H9 (cell line): ENCODE measurements at regions not wholly inside any gene's neighbourhood (a gene's known extent, or its start where the extent isn't known, plus 50 kb on each side); places are given as distances from the start of the nearest gene placed in this dataset.

ENCODE experiments used
- DNase-seq: peaks from one replicate; pipeline ENCODE4 v3.0.0-alpha.2; 2017
- H2AFZ ChIP-seq: one replicate; pipeline ENCODE4 v1.6.1; 2013; ENCODE audit warnings: mild to moderate bottlenecking, low read length, control low read depth, moderate library complexity
- H2AK5ac ChIP-seq: 2 replicates; pipeline ENCODE4 v1.6.1; 2013; ENCODE audit warnings: low read length, control low read depth, mixed read lengths; ENCODE audit not compliant: insufficient read length
- H2BK120ac ChIP-seq: one replicate; pipeline ENCODE4 v1.6.1; 2013; ENCODE audit warnings: low read depth, mild to moderate bottlenecking, low read length, control low read depth, inconsistent platforms; ENCODE audit not compliant: poor library complexity, severe bottlenecking
- H2BK12ac ChIP-seq: 2 replicates; pipeline ENCODE4 v1.6.1; 2013; ENCODE audit warnings: low read length, control low read depth, mixed read lengths, low read depth; ENCODE audit not compliant: insufficient read length
- H2BK15ac ChIP-seq: 2 replicates; pipeline ENCODE4 v1.6.1; 2013; ENCODE audit warnings: low read depth, low read length, control low read depth
- H2BK20ac ChIP-seq: one replicate; pipeline ENCODE4 v1.6.1; 2013; ENCODE audit warnings: low read depth, mild to moderate bottlenecking, low read length, control low read depth, inconsistent platforms; ENCODE audit not compliant: poor library complexity, severe bottlenecking
- H2BK5ac ChIP-seq: 2 replicates; pipeline ENCODE4 v1.6.1; 2013; ENCODE audit warnings: low read length, control low read depth, mixed read lengths; ENCODE audit not compliant: insufficient read length
- H3K14ac ChIP-seq: 2 replicates; pipeline ENCODE4 v1.6.1; 2013; ENCODE audit warnings: low read length, control low read depth; ENCODE audit not compliant: insufficient read depth
- H3K18ac ChIP-seq: 2 replicates; pipeline ENCODE4 v1.6.1; 2013; ENCODE audit warnings: low read depth, mild to moderate bottlenecking, mixed read lengths, low read length, control low read depth; ENCODE audit not compliant: insufficient read length
- H3K23ac ChIP-seq: 2 replicates; pipeline ENCODE4 v1.6.1; 2013; ENCODE audit warnings: low read length, control low read depth, mixed read lengths, low read depth; ENCODE audit not compliant: insufficient read length
- H3K23me2 ChIP-seq: 2 replicates; pipeline ENCODE4 v1.6.1; 2013; ENCODE audit warnings: low read depth, mild to moderate bottlenecking, mixed read lengths, low read length, control low read depth; ENCODE audit not compliant: insufficient read length, poor library complexity, severe bottlenecking
- H3K27ac ChIP-seq: 2 replicates; pipeline ENCODE4 v1.5.1; 2013; ENCODE audit warnings: low read length, control low read depth, mixed read lengths, low read depth; ENCODE audit not compliant: insufficient read length
- H3K27me3 ChIP-seq: 2 replicates; pipeline ENCODE4 v1.6.1; 2013; ENCODE audit warnings: low read length, control low read depth, inconsistent platforms; ENCODE audit not compliant: insufficient read depth
- H3K4ac ChIP-seq: 2 replicates; pipeline ENCODE4 v1.6.1; 2013; ENCODE audit warnings: low read depth, mild to moderate bottlenecking, control low read depth, inconsistent platforms, low read length, moderate library complexity
- H3K4me1 ChIP-seq: 2 replicates; pipeline ENCODE4 v1.6.1; 2013; ENCODE audit warnings: low read length, control low read depth, inconsistent platforms; ENCODE audit not compliant: insufficient read depth
- H3K4me2 ChIP-seq: 2 replicates; pipeline ENCODE4 v1.6.1; 2013; ENCODE audit warnings: low read length, control low read depth, mixed read lengths; ENCODE audit not compliant: insufficient read length, insufficient read depth
- H3K56ac ChIP-seq: 2 replicates; pipeline ENCODE4 v1.6.1; 2013; ENCODE audit warnings: low read depth, mild to moderate bottlenecking, mixed read lengths, low read length, control low read depth; ENCODE audit not compliant: insufficient read length
- H3K79me1 ChIP-seq: 2 replicates; pipeline ENCODE4 v1.6.1; 2013; ENCODE audit warnings: low read depth, mild to moderate bottlenecking, moderate library complexity, low read length, control low read depth, inconsistent platforms; ENCODE audit not compliant: insufficient read depth, poor library complexity, severe bottlenecking
- H3K79me2 ChIP-seq: 2 replicates; pipeline ENCODE4 v1.6.1; 2013; ENCODE audit warnings: low read length, control low read depth, inconsistent platforms; ENCODE audit not compliant: insufficient read depth
- H3K9ac ChIP-seq: 2 replicates; pipeline ENCODE4 v1.6.1; 2013; ENCODE audit warnings: low read length, control low read depth, mixed read lengths; ENCODE audit not compliant: insufficient read length; ENCODE audit errors: extremely low read depth
- H3K9me3 ChIP-seq: one replicate; pipeline ENCODE4 v1.6.1; 2013; ENCODE audit warnings: low read depth, low read length, inconsistent platforms; ENCODE audit not compliant: control insufficient read depth
- H3T11ph ChIP-seq: one replicate; pipeline ENCODE4 v1.6.1; 2013; ENCODE audit warnings: mild to moderate bottlenecking, low read length, control low read depth, inconsistent platforms
- H4K20me1 ChIP-seq: one replicate; pipeline ENCODE4 v1.6.1; 2013; ENCODE audit not compliant: control insufficient read depth, insufficient read length, insufficient read depth
- H4K5ac ChIP-seq: 2 replicates; pipeline ENCODE4 v1.6.1; 2013; ENCODE audit warnings: low read depth, mild to moderate bottlenecking, mixed read lengths, low read length, control low read depth; ENCODE audit not compliant: insufficient read length
- H4K8ac ChIP-seq: replicated peaks from 2 replicates; pipeline ENCODE4 v1.6.1; 2013; ENCODE audit warnings: low read length, control low read depth, mixed read lengths, low read depth; ENCODE audit not compliant: insufficient read length
- H4K91ac ChIP-seq: 2 replicates; pipeline ENCODE4 v1.6.1; 2013; ENCODE audit warnings: low read depth, mild to moderate bottlenecking, moderate library complexity, mixed read lengths, low read length, control low read depth; ENCODE audit not compliant: insufficient read length
- H3K27ac Mint-ChIP-seq, 3 experiments: 2 replicates in 2 of 3; 3 replicates in 1 of 3; pipeline ENCODE4 v1.8.0; 2020 to 2021; ENCODE audit warnings: mixed read lengths in 3 of 3, mild to moderate bottlenecking in 1 of 3, moderate library complexity in 1 of 3
- H3K27me3 Mint-ChIP-seq: 2 replicates; pipeline ENCODE4 v1.8.0; 2021; ENCODE audit warnings: low read depth, mild to moderate bottlenecking, moderate library complexity, mixed read lengths
- H3K36me3 Mint-ChIP-seq, 3 experiments: 2 replicates in 2 of 3; 3 replicates in 1 of 3; pipeline ENCODE4 v1.8.0; 2020 to 2021; ENCODE audit warnings: low read depth in 3 of 3, mixed read lengths in 3 of 3; ENCODE audit not compliant: insufficient read depth in 1 of 3
- H3K4me1 Mint-ChIP-seq, 2 experiments: 2 replicates each; pipeline ENCODE4 v1.8.0; 2020; ENCODE audit warnings: mixed read lengths in 2 of 2
- H3K4me3 Mint-ChIP-seq, 2 experiments: 2 replicates in 1 of 2; 3 replicates in 1 of 2; pipeline ENCODE4 v1.8.0; 2020 to 2021; ENCODE audit warnings: mild to moderate bottlenecking in 2 of 2, mixed read lengths in 2 of 2, moderate library complexity in 1 of 2
- H3K9me3 Mint-ChIP-seq, 2 experiments: 2 replicates in 1 of 2; 3 replicates in 1 of 2; pipeline ENCODE4 v1.8.0; 2020; ENCODE audit warnings: mild to moderate bottlenecking in 2 of 2, mixed read lengths in 2 of 2, moderate library complexity in 1 of 2
- WGBS: extraction: QIAGEN DNeasy Blood & Tissue Kit; methylation state at CpG from one replicate; pipeline ENCODE4 v1.1.7; 2013; ENCODE audit warnings: missing lambda C conversion rate, low lambda C conversion rate, mixed read lengths; ENCODE audit not compliant: insufficient read length; ENCODE audit errors: extremely low coverage; 5-methylcytosine and 5-hydroxymethylcytosine counted together
- TF ChIP-seq, protein P1 (sequence below): fragments of 200-600 bp; sonication (generic); conservative IDR thresholded peaks from 3 replicates; pipeline ENCODE4 v1.8.0; 2021; ENCODE audit warnings: antibody characterized with exemption, mild to moderate bottlenecking

DNA sequence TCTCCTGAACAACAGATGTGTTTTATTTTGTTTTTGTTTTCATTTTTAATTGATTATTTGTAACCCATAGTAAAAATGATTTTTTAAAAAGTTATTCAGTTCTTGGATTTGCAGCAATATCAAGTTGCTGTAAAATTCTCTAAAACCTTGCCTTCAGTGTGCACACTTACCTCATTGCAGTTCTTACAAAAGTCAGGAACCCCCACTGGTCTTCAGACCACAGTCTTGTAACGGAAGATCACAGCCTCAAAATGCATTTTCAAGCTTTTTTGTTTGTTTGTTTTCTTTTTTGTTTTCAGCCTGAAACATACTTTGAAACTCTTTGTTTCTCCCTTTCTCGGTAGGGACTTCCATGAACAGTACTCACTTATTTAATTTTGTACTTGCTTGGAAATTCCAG, 1012.8 kb upstream of the GYPC start:
- Histone ChIP-seq H3K79me2 (no peaks in the 10 kb centered on the region), H3K23ac (no peak overlapping the region), H3K9ac (no peak overlapping the region), H2BK5ac (no peak overlapping the region), H4K5ac (no peak overlapping the region), H3K27me3 (no peaks in the 10 kb centered on the region), H2BK20ac (no peak overlapping the region), H2BK120ac (no peak overlapping the region), H3K79me1 (no peaks in the 10 kb centered on the region), H4K8ac (no peak overlapping the region), H3K56ac (no peak overlapping the region), H3K4me2 (no peak overlapping the region), H3K14ac (no peak overlapping the region), H3K18ac (no peak overlapping the region), H2BK12ac (no peak overlapping the region), H4K20me1 (no peaks in the 10 kb centered on the region), H3K23me2 (no peaks in the 10 kb centered on the region), H3K4me1 (no peaks in the 10 kb centered on the region), H2AFZ (no peak overlapping the region), H2BK15ac (no peak overlapping the region), H3K4ac (no peak overlapping the region), H3K27ac (no peak overlapping the region), H3T11ph (no peak overlapping the region), H2AK5ac (no peak overlapping the region), H3K9me3 (no peaks in the 10 kb centered on the region), H4K91ac (no peak overlapping the region)
- no peaks in the 10 kb centered on the region for H3K27me3 Mint-ChIP-seq
- H3K9me3 Mint-ChIP-seq, result no peaks in the 10 kb centered on the region
- no CpG with 5 or more reads among the region's 2 CpGs for WGBS
- TF ChIP-seq, protein P1, sequence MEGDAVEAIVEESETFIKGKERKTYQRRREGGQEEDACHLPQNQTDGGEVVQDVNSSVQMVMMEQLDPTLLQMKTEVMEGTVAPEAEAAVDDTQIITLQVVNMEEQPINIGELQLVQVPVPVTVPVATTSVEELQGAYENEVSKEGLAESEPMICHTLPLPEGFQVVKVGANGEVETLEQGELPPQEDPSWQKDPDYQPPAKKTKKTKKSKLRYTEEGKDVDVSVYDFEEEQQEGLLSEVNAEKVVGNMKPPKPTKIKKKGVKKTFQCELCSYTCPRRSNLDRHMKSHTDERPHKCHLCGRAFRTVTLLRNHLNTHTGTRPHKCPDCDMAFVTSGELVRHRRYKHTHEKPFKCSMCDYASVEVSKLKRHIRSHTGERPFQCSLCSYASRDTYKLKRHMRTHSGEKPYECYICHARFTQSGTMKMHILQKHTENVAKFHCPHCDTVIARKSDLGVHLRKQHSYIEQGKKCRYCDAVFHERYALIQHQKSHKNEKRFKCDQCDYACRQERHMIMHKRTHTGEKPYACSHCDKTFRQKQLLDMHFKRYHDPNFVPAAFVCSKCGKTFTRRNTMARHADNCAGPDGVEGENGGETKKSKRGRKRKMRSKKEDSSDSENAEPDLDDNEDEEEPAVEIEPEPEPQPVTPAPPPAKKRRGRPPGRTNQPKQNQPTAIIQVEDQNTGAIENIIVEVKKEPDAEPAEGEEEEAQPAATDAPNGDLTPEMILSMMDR, result no peak
- no peak overlapping the region for H3K27ac Mint-ChIP-seq
- no peaks in the 10 kb centered on the region for H3K4me1 Mint-ChIP-seq
- no peaks in the 10 kb centered on the region for H3K36me3 Mint-ChIP-seq
- no peak overlapping the region for H3K4me3 Mint-ChIP-seq
- DNase-seq, result no peak
